Smooth muscle cell (in vitro differentiated cells): ENCODE measurements at regions not wholly inside any gene's neighbourhood (a gene's known extent, or its start where the extent isn't known, plus 50 kb on each side); places are given as distances from the start of the nearest gene placed in this dataset.

ENCODE experiments used
- DNase-seq: peaks from one replicate; lab custom pipeline; 2025; ENCODE audit not compliant: unreplicated experiment; lab: John Stamatoyannopoulos, UW
- H2AFZ ChIP-seq: fragments of 200-600 bp; sonication (generic); 2 replicates; pipeline ENCODE4 v1.6.0; 2016; ENCODE audit warnings: antibody characterized with exemption, low read depth, mild to moderate bottlenecking
- H3F3A ChIP-seq: fragments of 200-600 bp; sonication (generic); 2 replicates; pipeline ENCODE4 v1.6.0; 2017; ENCODE audit warnings: antibody characterized with exemption, low read depth
- H3K27ac ChIP-seq: fragments of 200-600 bp; sonication (generic); 2 replicates; pipeline ENCODE4 v1.5.1; 2016; ENCODE audit warnings: low read depth, mild to moderate bottlenecking
- H3K27me3 ChIP-seq: fragments of 200-600 bp; sonication (generic); 2 replicates; pipeline ENCODE4 v1.6.1; 2016; ENCODE audit warnings: low read depth, mild to moderate bottlenecking
- H3K36me3 ChIP-seq: fragments of 200-600 bp; sonication (generic); 2 replicates; pipeline ENCODE4 v1.5.1; 2016; ENCODE audit warnings: low read depth
- H3K4me1 ChIP-seq: fragments of 200-600 bp; sonication (generic); 2 replicates; pipeline ENCODE4 v1.5.1; 2016; ENCODE audit warnings: low read depth
- H3K4me2 ChIP-seq: fragments of 200-600 bp; sonication (generic); 2 replicates; pipeline ENCODE4 v1.6.0; 2016; ENCODE audit warnings: mild to moderate bottlenecking
- H3K4me3 ChIP-seq: fragments of 200-600 bp; sonication (generic); 2 replicates; pipeline ENCODE4 v1.5.1; 2016; ENCODE audit warnings: mild to moderate bottlenecking
- H3K79me2 ChIP-seq: fragments of 200-600 bp; sonication (generic); 2 replicates; pipeline ENCODE4 v1.6.0; 2016; ENCODE audit warnings: low read depth, mild to moderate bottlenecking
- H3K9ac ChIP-seq: fragments of 200-600 bp; sonication (generic); 2 replicates; pipeline ENCODE4 v1.6.0; 2016; ENCODE audit warnings: low read depth
- H3K9me3 ChIP-seq: fragments of 200-600 bp; sonication (generic); replicated peaks from 2 replicates; pipeline ENCODE4 v1.5.1; 2016; ENCODE audit warnings: low read depth
- H4K20me1 ChIP-seq: fragments of 200-600 bp; sonication (generic); 2 replicates; pipeline ENCODE4 v1.6.0; 2016; ENCODE audit warnings: low read depth
- WGBS: methylation state at CpG from one replicate; pipeline ENCODE4 v1.1.7; 2016; ENCODE audit warnings: low lambda C conversion rate; 5-methylcytosine and 5-hydroxymethylcytosine counted together
- TF ChIP-seq, protein P1 (sequence below): fragments of 200-600 bp; sonication (generic); IDR thresholded peaks from 2 replicates; pipeline ENCODE4 v1.5.1; 2017; ENCODE audit warnings: borderline replicate concordance, mild to moderate bottlenecking, antibody characterized with exemption; ENCODE audit not compliant: insufficient read depth, poor library complexity, severe bottlenecking

GRCh38 chrX:13397878-13398818 is 78.3 kb upstream of the ATXN3L start:
- WGBS, result 27% methylated on average over 5 of the region's 5 CpGs
- no peak for DNase-seq
- TF ChIP-seq, protein P1, sequence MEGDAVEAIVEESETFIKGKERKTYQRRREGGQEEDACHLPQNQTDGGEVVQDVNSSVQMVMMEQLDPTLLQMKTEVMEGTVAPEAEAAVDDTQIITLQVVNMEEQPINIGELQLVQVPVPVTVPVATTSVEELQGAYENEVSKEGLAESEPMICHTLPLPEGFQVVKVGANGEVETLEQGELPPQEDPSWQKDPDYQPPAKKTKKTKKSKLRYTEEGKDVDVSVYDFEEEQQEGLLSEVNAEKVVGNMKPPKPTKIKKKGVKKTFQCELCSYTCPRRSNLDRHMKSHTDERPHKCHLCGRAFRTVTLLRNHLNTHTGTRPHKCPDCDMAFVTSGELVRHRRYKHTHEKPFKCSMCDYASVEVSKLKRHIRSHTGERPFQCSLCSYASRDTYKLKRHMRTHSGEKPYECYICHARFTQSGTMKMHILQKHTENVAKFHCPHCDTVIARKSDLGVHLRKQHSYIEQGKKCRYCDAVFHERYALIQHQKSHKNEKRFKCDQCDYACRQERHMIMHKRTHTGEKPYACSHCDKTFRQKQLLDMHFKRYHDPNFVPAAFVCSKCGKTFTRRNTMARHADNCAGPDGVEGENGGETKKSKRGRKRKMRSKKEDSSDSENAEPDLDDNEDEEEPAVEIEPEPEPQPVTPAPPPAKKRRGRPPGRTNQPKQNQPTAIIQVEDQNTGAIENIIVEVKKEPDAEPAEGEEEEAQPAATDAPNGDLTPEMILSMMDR, result no peak

GRCh38 chrX:13396924-13397323 is 77.1 kb upstream of the ATXN3L start:
- peak overlapping the region; percentile 32 for H3K4me2 ChIP-seq
- H4K20me1 ChIP-seq, result no peaks in the 10 kb centered on the region
- H3K4me1 ChIP-seq, result peaks cover 8% of the 10 kb centered on the region
- H3K27me3 ChIP-seq, result no peaks in the 10 kb centered on the region
- H3K4me3 ChIP-seq, result no peak overlapping the region
- H2AFZ ChIP-seq, result no peak overlapping the region
- peak overlapping the region; percentile 77 for H3K27ac ChIP-seq
- H3K9me3 ChIP-seq, result no peaks in the 10 kb centered on the region
- peak overlapping the region; percentile 8 for H3K9ac ChIP-seq
- no peaks in the 10 kb centered on the region for H3K36me3 ChIP-seq
- peaks cover 7% of the 10 kb centered on the region for H3F3A ChIP-seq
- TF ChIP-seq, protein P1, result no peak
- H3K79me2 ChIP-seq, result no peaks in the 10 kb centered on the region
- no peak for DNase-seq

More at GRCh38 chrX:13397878-13398818, 78.3 kb upstream of the ATXN3L start:
- peaks cover 8% of the 10 kb centered on the region for H3K4me1 ChIP-seq
- H3K4me3 ChIP-seq, result no peak overlapping the region
- no peak overlapping the region for H2AFZ ChIP-seq
- no peak overlapping the region for H3K9ac ChIP-seq
- no peaks in the 10 kb centered on the region for H3K9me3 ChIP-seq
- H4K20me1 ChIP-seq, result no peaks in the 10 kb centered on the region
- no peaks in the 10 kb centered on the region for H3K27me3 ChIP-seq
- no peaks in the 10 kb centered on the region for H3K79me2 ChIP-seq
- H3K36me3 ChIP-seq, result no peaks in the 10 kb centered on the region
- H3K4me2 ChIP-seq, result peak overlapping the region; percentile 62
- H3K27ac ChIP-seq, result peak overlapping the region; percentile 93
- H3F3A ChIP-seq, result peaks cover 7% of the 10 kb centered on the region

GRCh38 chrX:13389501-13389900 is 69.6 kb upstream of the ATXN3L start:
- Histone ChIP-seq H3K4me3 (no peak overlapping the region), H3K79me2 (no peaks in the 10 kb centered on the region), H4K20me1 (no peaks in the 10 kb centered on the region), H2AFZ (no peak overlapping the region), H3K9me3 (no peaks in the 10 kb centered on the region), H3K4me1 (peaks cover 22% of the 10 kb centered on the region), H3K27me3 (no peaks in the 10 kb centered on the region), H3K4me2 (no peak overlapping the region), H3K9ac (no peak overlapping the region), H3K36me3 (no peaks in the 10 kb centered on the region), H3F3A (no peaks in the 10 kb centered on the region), H3K27ac (no peak overlapping the region)
- TF ChIP-seq, protein P1, result no peak
- DNase-seq, result no peak
- 96% methylated on average over 1 of the region's 1 CpG for whole genome bisulfite sequencing
